GM10248 (cell line): ENCODE measurements at regions not wholly inside any gene's neighbourhood (a gene's known extent, or its start where the extent isn't known, plus 50 kb on each side); places are given as distances from the start of the nearest gene placed in this dataset.

Experiments used
- CTCF ChIA-PET: fragments of 300-600 bp; sonication (Branson Sonifier 250); formaldehyde crosslinking; extraction: SDS; loops from one replicate; lab custom pipeline; 2021; ENCODE audit warnings: antibody characterized with exemption; lab: Yijun Ruan, JAX
- POLR2A ChIA-PET: fragments of 350-650 bp; sonication (Branson Sonifier 250); formaldehyde crosslinking; extraction: SDS; loops from one replicate; lab custom pipeline; 2020; ENCODE audit warnings: antibody characterized with exemption; lab: Yijun Ruan, JAX
- DNase-seq: peaks from one replicate; pipeline ENCODE4 v3.0.0; 2012; ENCODE audit errors: extremely low spot score
- CTCF ChIP-seq: IDR thresholded peaks from 2 replicates; pipeline ENCODE4 v1.5.1; 2012; ENCODE audit warnings: mild to moderate bottlenecking, low read depth; ENCODE audit errors: extremely low read depth, missing control alignments, control extremely low read depth

- DNase-seq, result no peak
- POLR2A ChIA-PET, result no interaction called here
- TF ChIP-seq CTCF, result no peak
- CTCF ChIA-PET, result no interaction called here
These were observed 1218.9 kb downstream of the DSC3 start for GRCh38 chr18:29823671-29824070.

DNA sequence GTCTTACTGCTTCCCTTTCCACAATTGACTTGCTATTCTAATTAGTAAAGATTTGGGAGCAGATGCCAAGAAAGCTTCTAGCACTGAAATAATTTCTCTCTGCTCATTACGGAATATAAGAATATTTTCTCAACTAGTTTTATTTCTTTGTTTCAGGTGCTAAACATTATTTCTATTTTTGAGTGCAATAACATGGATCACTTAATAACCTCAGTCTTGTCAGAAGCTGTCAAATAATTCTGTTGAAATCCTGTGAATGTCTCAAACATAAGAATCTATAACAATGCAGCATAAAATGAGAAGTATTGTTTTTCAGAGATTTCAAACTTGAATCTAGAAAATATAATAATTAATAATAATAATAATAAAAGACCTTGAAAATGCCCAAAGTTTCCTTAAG is 1221.0 kb downstream of the DSC3 start:
- ChIA-PET POLR2A (no interaction called here), CTCF (no interaction called here)
- DNase-seq, result no peak
- TF ChIP-seq CTCF, result no peak

GRCh38 chr18:29811519-29811918 is 1231.0 kb downstream of the DSC3 start:
- no peak for DNase-seq
- ChIA-PET CTCF (interaction anchor here (0.8 kb wide), 1 partner anchor 62 kb away, joined by 3 read pairs; no protein-coding TSS in a partner anchor), POLR2A (no interaction called here)
- TF ChIP-seq CTCF, result no peak

DNA sequence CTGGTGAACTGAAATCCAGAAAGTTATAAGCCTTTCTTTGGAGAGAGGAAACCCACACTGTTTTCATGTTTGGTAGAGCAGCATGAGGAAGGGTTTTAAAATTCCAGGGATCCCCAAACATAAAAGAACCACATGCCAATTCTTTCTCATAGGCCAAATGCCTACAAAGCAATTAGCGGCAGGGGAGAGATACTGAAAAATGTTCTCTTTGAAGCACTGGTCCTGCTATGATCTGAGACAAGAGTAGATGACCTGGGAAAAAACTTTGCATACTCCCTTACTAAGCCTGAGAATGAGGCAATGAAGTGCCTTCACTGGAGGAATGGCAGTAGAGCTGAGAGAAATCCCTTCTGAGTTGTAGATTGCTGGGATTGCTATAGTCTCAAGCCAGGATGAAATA is 1261.7 kb downstream of the DSC3 start:
- POLR2A ChIA-PET, result no interaction called here
- CTCF ChIA-PET, result interaction anchor here (2.2 kb wide), 1 partner anchor 10 kb away, joined by 7 read pairs; no protein-coding TSS in a partner anchor
- no peak for TF ChIP-seq CTCF
- DNase-seq, result no peak

DNA sequence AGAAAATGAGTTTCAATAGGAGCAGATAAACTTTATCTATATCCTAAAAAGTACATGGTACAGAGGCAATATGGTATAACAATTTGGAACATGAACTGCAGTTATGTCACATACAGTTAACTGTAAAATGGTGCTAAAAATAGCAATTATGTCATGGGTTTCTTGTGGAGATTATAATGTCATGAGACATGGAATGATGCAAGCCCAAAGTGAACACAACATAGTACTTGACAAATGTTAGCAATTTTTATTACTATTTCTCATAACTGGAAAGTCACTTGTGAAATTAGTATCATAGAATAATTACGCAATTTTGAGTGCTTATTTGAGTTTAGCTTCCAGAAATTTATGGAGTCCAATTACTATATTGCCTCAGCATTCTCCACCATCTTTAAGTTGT is 1263.4 kb downstream of the DSC3 start:
- no peak for DNase-seq
- POLR2A ChIA-PET, result no interaction called here
- CTCF ChIA-PET, result no interaction called here
- TF ChIP-seq CTCF, result no peak

GRCh38 chr18:29753379-29753778 is 1289.2 kb downstream of the DSC3 start:
- POLR2A ChIA-PET, result no interaction called here
- CTCF ChIA-PET, result no interaction called here
- no peak for TF ChIP-seq CTCF
- no peak for DNase-seq

DNA sequence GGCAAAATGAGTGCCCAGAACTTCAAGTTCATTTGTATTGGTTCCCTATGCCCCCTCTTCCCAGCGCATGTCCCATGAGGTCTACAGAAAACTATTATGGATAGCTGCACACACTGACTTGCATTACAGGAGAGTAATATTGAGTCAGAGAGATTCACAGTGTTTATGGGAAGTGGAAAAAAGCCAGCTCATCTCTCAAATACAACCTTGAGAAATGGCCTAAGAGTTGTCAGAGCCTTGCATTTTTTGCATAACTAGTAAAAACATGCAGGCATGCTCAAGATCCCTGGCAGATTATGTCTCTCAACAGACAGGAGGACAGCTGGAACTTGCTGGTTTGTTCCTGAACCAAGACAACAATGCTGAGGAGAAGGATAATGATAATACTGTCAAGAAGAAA is 1292.8 kb downstream of the DSC3 start:
- ChIA-PET CTCF (interaction anchor here (1.0 to 1.4 kb wide), 2 partner anchors 8 to 10 kb away, joined by 3 read pairs; no protein-coding TSS in a partner anchor), POLR2A (no interaction called here)
- no peak for DNase-seq
- TF ChIP-seq CTCF, result no peak
